ENCODE measurements at regions not wholly inside any gene's neighbourhood (a gene's known extent, or its start where the extent isn't known, plus 50 kb on each side); places are given as distances from the start of the nearest gene placed in this dataset.

GRCh38 chr3:194225418-194225812 is 89.5 kb downstream of the HES1 start:
- Histone ChIP-seq H3K4me3 (ENCODE audit: low read length) (no peak overlapping the region), H3K9me3 (ENCODE audit: low read length) (no peaks in the 10 kb centered on the region)

GRCh38 chr3:194225988-194226663 is 90.2 kb downstream of the HES1 start:
- Histone ChIP-seq H2AFZ (ENCODE audit: low read depth, low read length) (no peak overlapping the region), H3K9me3 (ENCODE audit: low read length) (no peaks in the 10 kb centered on the region), H3K27me3 (ENCODE audit: insufficient read depth, low read depth, low read length) (no peaks in the 10 kb centered on the region), H3K4me2 (ENCODE audit: low read length) (no peak overlapping the region), H3K9me2 (ENCODE audit: insufficient read depth, low read length) (no peaks in the 10 kb centered on the region), H3K4me3 (ENCODE audit: low read length) (no peak overlapping the region), H3K36me3 (ENCODE audit: insufficient read depth, low read length) (no peaks in the 10 kb centered on the region), H3K9ac (ENCODE audit: low read length) (no peak overlapping the region), H3F3A (ENCODE audit: insufficient read depth, low read length, poor library complexity, severe bottlenecking) (no peaks in the 10 kb centered on the region), H3K27ac (ENCODE audit: low read length) (no peak overlapping the region), H4K20me1 (ENCODE audit: insufficient read depth) (no peaks in the 10 kb centered on the region), H3K79me2 (replicated peaks; ENCODE audit: insufficient read depth, low read length) (no peaks in the 10 kb centered on the region)
- TF ChIP-seq EZH2 (IDR thresholded peaks at IDR 0.05; ENCODE audit: borderline replicate concordance, insufficient read depth, low read length, poor library complexity, severe bottlenecking) = no peak
- TF ChIP-seq RAD21 (conservative IDR thresholded peaks at IDR 0.05) = no peak
- TF ChIP-seq TAF1 (IDR thresholded peaks at IDR 0.05; ENCODE audit: low read depth) = no peak
- TF ChIP-seq EP300 (conservative IDR thresholded peaks at IDR 0.05; ENCODE audit: poor library complexity, severe bottlenecking) = no peak
- TF ChIP-seq, protein P1, sequence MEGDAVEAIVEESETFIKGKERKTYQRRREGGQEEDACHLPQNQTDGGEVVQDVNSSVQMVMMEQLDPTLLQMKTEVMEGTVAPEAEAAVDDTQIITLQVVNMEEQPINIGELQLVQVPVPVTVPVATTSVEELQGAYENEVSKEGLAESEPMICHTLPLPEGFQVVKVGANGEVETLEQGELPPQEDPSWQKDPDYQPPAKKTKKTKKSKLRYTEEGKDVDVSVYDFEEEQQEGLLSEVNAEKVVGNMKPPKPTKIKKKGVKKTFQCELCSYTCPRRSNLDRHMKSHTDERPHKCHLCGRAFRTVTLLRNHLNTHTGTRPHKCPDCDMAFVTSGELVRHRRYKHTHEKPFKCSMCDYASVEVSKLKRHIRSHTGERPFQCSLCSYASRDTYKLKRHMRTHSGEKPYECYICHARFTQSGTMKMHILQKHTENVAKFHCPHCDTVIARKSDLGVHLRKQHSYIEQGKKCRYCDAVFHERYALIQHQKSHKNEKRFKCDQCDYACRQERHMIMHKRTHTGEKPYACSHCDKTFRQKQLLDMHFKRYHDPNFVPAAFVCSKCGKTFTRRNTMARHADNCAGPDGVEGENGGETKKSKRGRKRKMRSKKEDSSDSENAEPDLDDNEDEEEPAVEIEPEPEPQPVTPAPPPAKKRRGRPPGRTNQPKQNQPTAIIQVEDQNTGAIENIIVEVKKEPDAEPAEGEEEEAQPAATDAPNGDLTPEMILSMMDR (IDR thresholded peaks at IDR 0.05; ENCODE audit: poor library complexity, severe bottlenecking) = no peak
- TF ChIP-seq, protein P2, sequence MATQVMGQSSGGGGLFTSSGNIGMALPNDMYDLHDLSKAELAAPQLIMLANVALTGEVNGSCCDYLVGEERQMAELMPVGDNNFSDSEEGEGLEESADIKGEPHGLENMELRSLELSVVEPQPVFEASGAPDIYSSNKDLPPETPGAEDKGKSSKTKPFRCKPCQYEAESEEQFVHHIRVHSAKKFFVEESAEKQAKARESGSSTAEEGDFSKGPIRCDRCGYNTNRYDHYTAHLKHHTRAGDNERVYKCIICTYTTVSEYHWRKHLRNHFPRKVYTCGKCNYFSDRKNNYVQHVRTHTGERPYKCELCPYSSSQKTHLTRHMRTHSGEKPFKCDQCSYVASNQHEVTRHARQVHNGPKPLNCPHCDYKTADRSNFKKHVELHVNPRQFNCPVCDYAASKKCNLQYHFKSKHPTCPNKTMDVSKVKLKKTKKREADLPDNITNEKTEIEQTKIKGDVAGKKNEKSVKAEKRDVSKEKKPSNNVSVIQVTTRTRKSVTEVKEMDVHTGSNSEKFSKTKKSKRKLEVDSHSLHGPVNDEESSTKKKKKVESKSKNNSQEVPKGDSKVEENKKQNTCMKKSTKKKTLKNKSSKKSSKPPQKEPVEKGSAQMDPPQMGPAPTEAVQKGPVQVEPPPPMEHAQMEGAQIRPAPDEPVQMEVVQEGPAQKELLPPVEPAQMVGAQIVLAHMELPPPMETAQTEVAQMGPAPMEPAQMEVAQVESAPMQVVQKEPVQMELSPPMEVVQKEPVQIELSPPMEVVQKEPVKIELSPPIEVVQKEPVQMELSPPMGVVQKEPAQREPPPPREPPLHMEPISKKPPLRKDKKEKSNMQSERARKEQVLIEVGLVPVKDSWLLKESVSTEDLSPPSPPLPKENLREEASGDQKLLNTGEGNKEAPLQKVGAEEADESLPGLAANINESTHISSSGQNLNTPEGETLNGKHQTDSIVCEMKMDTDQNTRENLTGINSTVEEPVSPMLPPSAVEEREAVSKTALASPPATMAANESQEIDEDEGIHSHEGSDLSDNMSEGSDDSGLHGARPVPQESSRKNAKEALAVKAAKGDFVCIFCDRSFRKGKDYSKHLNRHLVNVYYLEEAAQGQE (IDR thresholded peaks at IDR 0.05; ENCODE audit: borderline replicate concordance) = peak; percentile 50
- no peak for TF ChIP-seq SMC3 (conservative IDR thresholded peaks at IDR 0.05; ENCODE audit: poor library complexity)
- TF ChIP-seq MXI1 (conservative IDR thresholded peaks at IDR 0.05; ENCODE audit: poor library complexity, severe bottlenecking) = no peak
- TF ChIP-seq POLR2AphosphoS5 (IDR thresholded peaks at IDR 0.05) = peak; percentile 42

More at GRCh38 chr3:194225418-194225812, 89.5 kb downstream of the HES1 start:
- TF ChIP-seq, protein P2 (IDR thresholded peaks at IDR 0.05; ENCODE audit: borderline replicate concordance) = no peak
- TF ChIP-seq MXI1 (conservative IDR thresholded peaks at IDR 0.05; ENCODE audit: poor library complexity, severe bottlenecking) (no peak), EP300 (conservative IDR thresholded peaks at IDR 0.05; ENCODE audit: poor library complexity, severe bottlenecking) (no peak), RAD21 (conservative IDR thresholded peaks at IDR 0.05) (no peak), POLR2AphosphoS5 (IDR thresholded peaks at IDR 0.05) (no peak), TAF1 (IDR thresholded peaks at IDR 0.05; ENCODE audit: low read depth) (no peak), EZH2 (IDR thresholded peaks at IDR 0.05; ENCODE audit: borderline replicate concordance, insufficient read depth, low read length, poor library complexity, severe bottlenecking) (no peak), SMC3 (conservative IDR thresholded peaks at IDR 0.05; ENCODE audit: poor library complexity) (no peak)
- TF ChIP-seq, protein P1 (IDR thresholded peaks at IDR 0.05; ENCODE audit: poor library complexity, severe bottlenecking) = no peak
- Histone ChIP-seq H3K4me2 (ENCODE audit: low read length) (no peak overlapping the region), H3K36me3 (ENCODE audit: insufficient read depth, low read length) (no peaks in the 10 kb centered on the region), H3K27me3 (ENCODE audit: insufficient read depth, low read depth, low read length) (no peaks in the 10 kb centered on the region), H3K79me2 (replicated peaks; ENCODE audit: insufficient read depth, low read length) (no peaks in the 10 kb centered on the region), H3K27ac (ENCODE audit: low read length) (no peak overlapping the region), H4K20me1 (ENCODE audit: insufficient read depth) (no peaks in the 10 kb centered on the region), H3K9me2 (ENCODE audit: insufficient read depth, low read length) (no peaks in the 10 kb centered on the region), H3F3A (ENCODE audit: insufficient read depth, low read length, poor library complexity, severe bottlenecking) (no peaks in the 10 kb centered on the region), H3K9ac (ENCODE audit: low read length) (no peak overlapping the region), H2AFZ (ENCODE audit: low read depth, low read length) (no peak overlapping the region)

Measured in neural cell (in vitro differentiated cells).